ENCODE measurements at regions not wholly inside any gene's neighbourhood (a gene's known extent, or its start where the extent isn't known, plus 50 kb on each side); places are given as distances from the start of the nearest gene placed in this dataset.
"Not testable (repeated sequence)": the region's sequence is repeated elsewhere in the genome, so short reads cannot be mapped to it uniquely, and the experiment has no call there.

- DNase-seq: not testable (repeated sequence)
Measured at GRCh38 chr16:88202856-88203681, 179.7 kb upstream of the ZNF469 start.

DNA sequence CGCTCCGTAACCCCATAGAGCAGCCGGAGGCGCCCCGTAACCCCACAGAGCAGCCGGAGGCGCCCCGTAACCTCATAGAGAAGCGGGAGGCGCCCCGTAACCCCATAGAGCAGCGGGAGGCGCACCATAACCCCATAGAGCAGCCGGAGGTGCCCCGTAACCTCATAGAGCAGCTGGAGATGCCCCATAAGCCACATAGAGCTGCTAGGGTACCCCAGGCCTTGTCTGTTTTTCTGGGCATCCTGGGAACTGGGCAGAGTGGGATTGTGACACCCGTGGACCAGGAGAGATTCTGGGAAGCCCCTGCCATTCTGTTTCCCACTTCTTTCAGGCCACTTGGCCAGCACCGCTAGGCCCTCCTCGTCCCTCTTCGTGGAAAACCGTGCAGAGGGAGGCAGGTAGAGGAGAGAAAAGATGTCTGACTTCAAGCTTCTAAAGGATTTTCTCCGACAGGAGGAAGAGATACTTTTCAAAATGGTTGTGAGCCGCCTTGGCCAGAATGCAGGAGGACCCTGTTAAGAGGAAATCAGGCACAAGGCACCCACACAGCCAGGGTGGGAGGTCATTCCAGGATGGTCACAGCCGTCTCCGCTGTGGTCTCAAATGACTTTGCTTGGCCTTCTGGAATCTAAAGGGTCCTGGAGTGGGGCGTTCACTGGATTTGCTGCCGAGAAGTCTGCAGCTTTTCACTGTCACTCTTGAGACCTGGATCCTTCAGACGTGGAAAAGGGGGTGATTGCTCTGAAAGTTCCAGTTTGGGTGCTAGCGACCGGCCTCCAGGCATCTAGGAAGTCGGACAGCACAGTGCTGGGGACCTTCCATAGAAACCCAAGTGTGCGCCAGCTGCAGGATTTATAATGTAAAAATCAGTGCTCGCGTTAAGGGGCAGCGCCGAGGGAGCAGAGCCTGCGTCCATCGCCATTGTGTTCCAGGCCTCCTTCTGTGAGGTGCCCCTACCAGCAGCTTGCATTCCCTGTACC lies 178.3 kb upstream of the ZNF469 start:
- not testable (repeated sequence) for DNase-seq

DNA sequence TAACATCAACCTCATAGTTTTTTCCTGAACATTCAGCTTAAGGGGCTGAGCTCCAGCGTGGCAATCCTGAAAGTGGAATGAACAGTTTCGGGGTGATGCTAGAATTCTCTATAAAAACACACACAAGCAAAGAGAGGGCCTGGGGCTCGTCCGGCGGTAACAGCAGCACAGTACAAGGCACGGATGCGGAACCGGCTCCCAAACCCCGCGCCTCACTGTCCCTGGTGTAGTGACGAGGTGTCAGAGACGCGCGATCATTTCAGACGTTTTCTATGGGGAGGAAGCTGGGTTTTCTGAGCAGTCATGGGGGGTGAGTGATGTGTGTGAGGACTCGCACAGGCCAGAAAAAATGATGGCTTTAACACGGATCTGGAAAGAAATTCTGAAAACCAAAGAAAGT lies 177.3 kb upstream of the ZNF469 start:
- DNase-seq: not testable (repeated sequence)

- not testable (repeated sequence) for DNase-seq
Measured at GRCh38 chr16:88206006-88206405, 176.8 kb upstream of the ZNF469 start.

- DNase-seq: not testable (repeated sequence)
Measured at GRCh38 chr16:88206516-88206915, 176.2 kb upstream of the ZNF469 start.

- no peak for DNase-seq
Measured at GRCh38 chr16:88208112-88208511, 174.6 kb upstream of the ZNF469 start.

DNA sequence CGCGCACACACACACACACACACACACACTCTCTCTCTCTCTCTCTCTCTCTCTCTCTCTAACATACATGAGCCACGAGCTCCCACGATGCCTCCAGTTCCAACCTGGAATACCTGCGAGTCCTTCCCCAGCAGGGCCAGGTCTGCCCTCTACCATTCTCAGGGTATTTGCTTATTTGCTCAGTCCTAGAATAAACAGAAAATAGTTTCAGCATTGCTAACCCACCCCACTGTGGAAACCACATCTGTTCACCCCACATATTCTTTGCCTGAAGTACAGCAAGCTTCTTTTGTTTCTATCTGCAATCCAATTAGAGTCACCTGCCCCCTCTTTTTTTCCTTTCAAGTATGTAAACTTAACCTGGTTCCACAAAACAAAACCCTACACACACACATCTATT lies 174.0 kb upstream of the ZNF469 start:
- not testable (repeated sequence) for DNase-seq

GRCh38 chr16:88209579-88209978 lies 173.2 kb upstream of the ZNF469 start:
- DNase-seq: not testable (repeated sequence)

GRCh38 chr16:88213937-88214336 lies 168.8 kb upstream of the ZNF469 start:
- not testable (repeated sequence) for DNase-seq

DNA sequence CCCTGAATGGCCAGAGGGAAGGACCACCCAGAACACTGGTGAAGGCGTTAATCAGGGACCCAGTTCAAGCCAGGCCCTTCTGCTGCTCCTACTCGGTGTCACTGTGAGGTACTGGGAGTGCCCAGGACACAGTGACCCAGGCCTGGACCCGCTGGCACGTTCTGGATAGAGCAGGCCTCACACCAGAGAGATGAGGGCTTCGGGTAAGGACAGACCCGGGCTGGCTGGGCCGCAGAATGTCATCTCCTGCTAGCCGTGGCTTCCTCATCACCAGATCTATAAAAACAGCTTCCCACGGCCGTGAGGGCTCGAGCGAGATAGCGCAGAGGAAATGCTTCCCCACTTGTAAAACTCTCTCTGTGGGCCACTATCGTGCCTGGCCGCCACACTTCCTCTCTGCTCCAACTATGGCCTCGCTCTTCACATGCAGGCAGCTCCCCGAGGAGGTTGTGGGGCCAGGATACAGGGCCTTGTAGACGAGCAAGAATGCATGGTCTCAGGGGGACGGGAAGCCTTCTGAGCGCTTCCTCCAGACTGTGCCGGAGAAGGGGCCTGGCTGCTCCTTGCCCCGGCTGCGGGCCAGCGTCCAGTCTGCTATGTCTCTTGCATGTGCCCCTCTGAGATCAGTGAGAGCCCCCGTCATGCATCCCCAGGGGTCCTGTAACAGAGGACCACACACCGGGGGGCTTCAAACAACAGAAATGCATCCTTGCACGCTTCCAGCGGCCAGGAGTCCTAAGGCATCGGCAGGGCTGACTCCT lies 161.6 kb upstream of the ZNF469 start:
- DNase-seq: not testable (repeated sequence)

DNA sequence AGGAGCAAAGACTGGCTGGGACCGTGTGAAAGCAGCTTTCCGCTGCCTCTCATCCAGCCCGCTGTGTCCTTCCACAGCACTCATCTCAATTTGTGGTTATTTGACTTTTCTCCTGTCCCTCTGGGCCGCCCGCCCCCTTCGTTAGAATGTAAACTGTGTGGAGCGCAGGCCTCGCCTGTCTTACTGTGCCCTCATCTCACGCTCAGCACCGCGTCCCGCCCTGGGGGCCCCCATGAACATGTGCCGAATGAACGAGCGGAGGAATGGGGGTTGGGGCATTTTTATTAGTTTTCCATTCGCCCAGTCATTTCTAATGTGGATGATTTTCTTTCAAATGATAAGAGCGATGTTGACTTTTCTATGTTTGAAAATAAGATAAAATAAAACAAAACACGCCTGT lies 159.1 kb upstream of the ZNF469 start:
- not testable (repeated sequence) for DNase-seq

GRCh38 chr16:88224131-88224898 lies 158.4 kb upstream of the ZNF469 start:
- not testable (repeated sequence) for DNase-seq

DNA sequence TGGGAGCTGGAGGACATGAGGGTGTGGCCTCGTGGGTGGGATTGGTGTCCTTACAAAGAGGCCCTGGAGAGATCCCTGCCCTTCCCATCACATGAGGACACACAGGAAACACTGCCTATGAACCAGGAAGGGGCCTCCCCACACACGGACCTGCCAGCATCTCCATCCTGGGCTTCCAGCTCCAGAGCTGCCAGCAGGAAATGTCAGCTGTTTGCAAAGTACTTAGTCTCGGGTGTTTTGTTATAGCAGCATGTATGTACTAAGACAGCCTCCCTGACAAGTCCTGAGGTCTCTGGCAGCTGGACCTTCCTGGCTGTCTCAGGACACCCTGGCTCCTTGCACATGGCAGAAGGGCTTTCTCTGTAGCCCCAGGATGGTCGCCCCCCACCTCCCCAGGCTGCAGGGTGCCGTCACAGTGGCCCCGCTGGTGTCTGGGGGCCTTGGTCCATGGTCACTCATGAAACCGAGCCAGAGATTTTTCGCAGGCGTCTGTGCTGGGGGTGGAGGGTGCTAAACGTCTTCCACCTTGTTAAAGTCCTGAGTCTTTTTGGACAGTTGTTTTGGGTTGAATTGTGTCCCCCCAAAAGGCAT lies 157.0 kb upstream of the ZNF469 start:
- not testable (repeated sequence) for DNase-seq

DNA sequence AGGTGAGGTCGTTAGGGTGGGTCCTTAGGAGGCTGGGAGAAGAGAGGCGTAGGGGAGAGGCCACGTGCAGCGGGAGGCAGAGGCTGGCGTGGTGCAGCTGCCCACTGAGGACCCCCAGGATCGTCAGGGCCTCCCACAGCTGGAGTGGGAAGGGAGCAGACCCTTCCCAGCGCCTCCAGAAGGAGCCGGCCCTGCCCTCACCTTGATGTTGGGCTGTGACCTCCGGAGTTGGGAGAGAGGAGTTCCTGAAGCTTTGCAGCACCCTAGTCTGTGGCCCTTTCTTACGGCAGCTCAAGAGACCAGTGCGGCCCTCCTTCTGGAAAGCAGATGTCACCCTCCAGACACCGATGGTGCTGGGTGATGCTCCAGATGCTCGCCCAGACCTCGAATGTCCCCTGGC lies 156.5 kb upstream of the ZNF469 start:
- DNase-seq: not testable (repeated sequence)

DNA sequence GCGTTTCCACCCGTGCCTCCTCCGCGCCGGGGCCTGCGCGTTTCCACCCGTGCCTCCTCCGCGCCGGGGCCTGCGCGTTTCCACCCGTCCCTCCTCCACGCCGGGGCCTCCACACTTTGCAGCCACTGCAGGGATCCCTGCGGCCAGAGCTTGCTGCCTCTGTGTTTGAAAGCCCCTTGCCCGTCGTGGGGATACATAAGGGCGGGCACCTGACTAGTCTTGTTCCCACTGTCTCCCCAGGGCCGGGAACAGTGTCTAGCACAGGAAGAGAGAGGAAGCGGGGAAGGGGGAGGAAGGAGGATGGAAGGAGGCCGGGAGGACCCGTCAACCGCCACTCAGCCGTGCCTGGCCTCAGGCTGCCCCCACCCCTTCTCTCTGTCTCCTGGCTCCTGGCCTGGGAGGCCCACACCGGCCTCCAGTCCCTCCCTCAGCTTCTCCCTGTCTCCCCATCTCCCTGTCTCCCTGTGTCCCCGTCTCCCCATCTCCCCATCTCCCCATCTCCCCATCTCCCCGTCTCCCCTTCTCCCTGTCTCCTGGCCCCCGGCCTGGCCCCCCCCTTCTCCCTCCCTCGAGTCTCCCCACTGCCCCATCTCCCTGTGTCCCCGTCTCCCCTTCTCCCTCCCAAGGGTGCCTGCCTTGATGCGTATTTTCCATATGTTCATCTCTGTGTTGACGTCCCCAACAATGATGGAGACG lies 155.6 kb upstream of the ZNF469 start:
- not testable (repeated sequence) for DNase-seq

GRCh38 chr16:88227722-88228482 lies 154.9 kb upstream of the ZNF469 start:
- not testable (repeated sequence) for DNase-seq

DNA sequence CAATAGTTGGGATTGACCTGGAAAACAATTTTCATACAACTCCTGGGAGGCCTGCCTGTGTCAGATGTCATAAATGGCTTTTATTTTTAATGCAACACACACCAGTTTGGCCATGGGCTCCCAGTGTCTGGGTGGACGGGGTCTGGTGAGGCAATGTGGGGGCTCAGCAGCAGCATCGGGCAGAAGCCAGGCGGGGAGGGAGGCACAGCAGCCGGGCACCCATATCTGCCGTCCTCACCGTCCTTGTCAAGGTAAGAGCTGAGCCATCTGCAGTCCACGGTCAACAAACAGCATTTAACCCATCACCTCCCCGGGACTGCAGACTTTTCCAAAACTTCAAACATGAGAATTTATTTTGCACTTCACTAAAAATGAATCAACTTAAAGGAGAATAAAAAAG lies 154.0 kb upstream of the ZNF469 start:
- DNase-seq: not testable (repeated sequence)

DNA sequence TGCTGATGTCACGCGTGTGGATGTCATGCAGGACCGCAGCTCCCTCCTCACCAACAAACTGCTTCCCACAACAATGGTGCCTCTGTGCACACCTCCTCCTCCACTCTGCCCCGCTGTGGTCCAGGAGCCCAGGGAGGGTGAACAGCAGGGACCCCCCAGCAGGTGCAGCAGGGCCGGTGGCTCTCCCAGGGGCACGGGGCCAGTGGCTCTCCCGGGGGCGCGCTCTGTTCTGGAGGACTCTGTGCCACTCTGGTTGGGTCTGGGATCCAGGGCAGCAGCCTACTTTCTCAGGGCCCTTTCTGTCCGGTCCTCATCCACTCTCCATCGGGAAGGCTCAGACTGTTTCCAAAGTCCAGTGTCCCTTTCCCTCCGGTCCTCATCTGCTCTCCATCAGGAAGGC lies 153.0 kb upstream of the ZNF469 start:
- not testable (repeated sequence) for DNase-seq

- DNase-seq: not testable (repeated sequence)
Measured at GRCh38 chr16:88230276-88230966, 152.3 kb upstream of the ZNF469 start.

Data from AML-193 (cell line).